ENCODE measurements at regions not wholly inside any gene's neighbourhood (a gene's known extent, or its start where the extent isn't known, plus 50 kb on each side); places are given as distances from the start of the nearest gene placed in this dataset.

DNA sequence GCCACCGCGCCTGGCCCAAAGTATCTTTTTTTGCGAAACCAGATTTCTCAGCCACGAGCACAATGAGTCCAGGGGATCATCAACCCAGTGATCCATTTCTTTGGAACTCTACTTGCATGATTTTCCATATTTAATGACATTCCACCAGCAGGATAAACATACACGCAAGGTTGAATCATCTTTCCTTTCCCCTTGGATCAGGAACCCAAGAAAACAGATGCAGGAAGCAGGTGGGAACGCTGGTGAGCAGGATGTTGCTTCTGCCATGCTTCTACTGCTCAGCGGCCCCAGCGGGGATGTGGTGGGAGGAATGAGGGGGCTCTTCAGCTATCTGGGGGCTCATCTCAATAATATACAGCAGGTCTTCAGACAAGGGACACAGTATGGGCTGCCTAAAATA is 118.2 kb downstream of the SEC61B start:
- H3K27ac ChIP-seq (ENCODE audit: insufficient read length, low read depth, low read length) = no peak overlapping the region
- H3K9me3 Mint-ChIP-seq = no peaks in the 10 kb centered on the region; a peak in 1 of 5 replicates
- no CpG with 5 or more reads among the region's 8 CpGs for WGBS (ENCODE audit: extremely low coverage, insufficient read length, low lambda C conversion rate)
- no peak overlapping the region for H4K91ac ChIP-seq (ENCODE audit: insufficient read length, low read depth, low read length)
- H4K5ac ChIP-seq (ENCODE audit: insufficient read length, low read depth, low read length) = no peak overlapping the region
- no peaks in the 10 kb centered on the region for H3K4me1 Mint-ChIP-seq
- H2AFZ ChIP-seq (ENCODE audit: low read length) = no peak overlapping the region
- H2BK20ac ChIP-seq (ENCODE audit: low read depth, low read length, poor library complexity, severe bottlenecking) = no peak overlapping the region
- H2BK5ac ChIP-seq (ENCODE audit: insufficient read length, low read length) = no peak overlapping the region
- no peak overlapping the region for H3K14ac ChIP-seq (ENCODE audit: insufficient read depth, low read length)
- no peaks in the 10 kb centered on the region for H3K23me2 ChIP-seq (ENCODE audit: insufficient read length, low read depth, low read length, poor library complexity, severe bottlenecking)
- no peaks in the 10 kb centered on the region for H3K4me1 ChIP-seq (ENCODE audit: insufficient read depth, low read length)
- H3K23ac ChIP-seq (ENCODE audit: insufficient read length, low read depth, low read length) = no peak overlapping the region
- no peaks in the 10 kb centered on the region for H3K27me3 ChIP-seq (ENCODE audit: insufficient read depth, low read length)
- H4K8ac ChIP-seq (replicated peaks; ENCODE audit: insufficient read length, low read depth, low read length) = no peak overlapping the region
- no peak overlapping the region for H2BK120ac ChIP-seq (ENCODE audit: low read depth, low read length, poor library complexity, severe bottlenecking)
- H2BK12ac ChIP-seq (ENCODE audit: insufficient read length, low read depth, low read length) = no peak overlapping the region
- H3K27ac Mint-ChIP-seq = no peak overlapping the region; a peak in 1 of 7 replicates
- no peaks in the 10 kb centered on the region for H3K9me3 ChIP-seq (ENCODE audit: control insufficient read depth, low read depth, low read length)
- no peak overlapping the region for H3K4me2 ChIP-seq (ENCODE audit: insufficient read depth, insufficient read length, low read length)
- no peak for TF ChIP-seq CTCF (conservative IDR thresholded peaks at IDR 0.05)
- H3K18ac ChIP-seq (ENCODE audit: insufficient read length, low read depth, low read length) = no peak overlapping the region
- H2AK5ac ChIP-seq (ENCODE audit: insufficient read length, low read length) = no peak overlapping the region
- H3K9ac ChIP-seq (ENCODE audit: extremely low read depth, insufficient read length, low read length) = no peak overlapping the region
- peaks cover 3% of the 10 kb centered on the region for H3K27me3 Mint-ChIP-seq (ENCODE audit: low read depth)
- H3K36me3 Mint-ChIP-seq (ENCODE audit: insufficient read depth in 1 of 3, low read depth in 3 of 3) = no peaks in the 10 kb centered on the region
- H2BK15ac ChIP-seq (ENCODE audit: low read depth, low read length) = no peak overlapping the region
- no peak overlapping the region for H3T11ph ChIP-seq (ENCODE audit: low read length)
- H3K56ac ChIP-seq (ENCODE audit: insufficient read length, low read depth, low read length) = no peak overlapping the region
- H3K79me2 ChIP-seq (ENCODE audit: insufficient read depth, low read length) = no peaks in the 10 kb centered on the region
- no peaks in the 10 kb centered on the region for H3K79me1 ChIP-seq (ENCODE audit: insufficient read depth, low read depth, low read length, poor library complexity, severe bottlenecking)
- no peak overlapping the region for H3K4ac ChIP-seq (ENCODE audit: low read depth, low read length)
- no peaks in the 10 kb centered on the region for H4K20me1 ChIP-seq (ENCODE audit: control insufficient read depth, insufficient read depth, insufficient read length)
- DNase-seq = no peak
- H3K4me3 Mint-ChIP-seq = no peak overlapping the region; a peak in 1 of 5 replicates
